GM12878 (cell line): ENCODE measurements at regions not wholly inside any gene's neighbourhood (a gene's known extent, or its start where the extent isn't known, plus 50 kb on each side); places are given as distances from the start of the nearest gene placed in this dataset.

Experiments
- POLR2AphosphoS5 ChIP-seq: IDR thresholded peaks from 2 replicates; pipeline ENCODE4 v1.6.1; 2011; ENCODE audit warnings: mild to moderate bottlenecking, low read length, inconsistent platforms
- TF ChIP-seq, protein P1 (sequence below), 3 experiments: IDR thresholded peaks in 2 of 3; conservative IDR thresholded peaks in 1 of 3; 2 replicates each; pipeline ENCODE4 v1.5.1; 2011; ENCODE audit warnings: low read depth in 3 of 3, low read length in 3 of 3, mild to moderate bottlenecking in 3 of 3, control low read depth in 2 of 3, moderate library complexity in 2 of 3, inconsistent platforms in 1 of 3, mixed read lengths in 1 of 3; ENCODE audit not compliant: control insufficient read depth in 2 of 3, insufficient read depth in 1 of 3; ENCODE audit errors: extremely low read depth in 1 of 3

DNA sequence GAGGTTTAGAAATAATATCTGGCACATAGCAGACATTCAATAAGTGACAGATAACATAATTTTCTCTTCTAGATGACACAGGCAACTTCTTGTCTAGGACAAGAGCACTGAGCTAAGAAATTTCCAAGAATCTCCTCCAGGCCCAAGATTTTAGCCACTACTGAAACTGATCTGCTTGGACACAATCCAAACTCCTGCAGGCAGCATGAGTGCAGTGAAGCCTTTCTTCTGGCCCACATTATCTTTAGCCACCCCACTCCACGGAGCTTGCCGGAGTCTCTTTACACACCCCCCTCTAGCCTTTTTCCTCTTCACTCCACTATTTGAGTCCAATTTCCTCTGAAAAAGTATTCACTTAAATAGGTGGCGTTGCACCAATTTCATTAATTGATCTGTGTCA, 142.9 kb upstream of the DUSP10 start:
- TF ChIP-seq, protein P1, sequence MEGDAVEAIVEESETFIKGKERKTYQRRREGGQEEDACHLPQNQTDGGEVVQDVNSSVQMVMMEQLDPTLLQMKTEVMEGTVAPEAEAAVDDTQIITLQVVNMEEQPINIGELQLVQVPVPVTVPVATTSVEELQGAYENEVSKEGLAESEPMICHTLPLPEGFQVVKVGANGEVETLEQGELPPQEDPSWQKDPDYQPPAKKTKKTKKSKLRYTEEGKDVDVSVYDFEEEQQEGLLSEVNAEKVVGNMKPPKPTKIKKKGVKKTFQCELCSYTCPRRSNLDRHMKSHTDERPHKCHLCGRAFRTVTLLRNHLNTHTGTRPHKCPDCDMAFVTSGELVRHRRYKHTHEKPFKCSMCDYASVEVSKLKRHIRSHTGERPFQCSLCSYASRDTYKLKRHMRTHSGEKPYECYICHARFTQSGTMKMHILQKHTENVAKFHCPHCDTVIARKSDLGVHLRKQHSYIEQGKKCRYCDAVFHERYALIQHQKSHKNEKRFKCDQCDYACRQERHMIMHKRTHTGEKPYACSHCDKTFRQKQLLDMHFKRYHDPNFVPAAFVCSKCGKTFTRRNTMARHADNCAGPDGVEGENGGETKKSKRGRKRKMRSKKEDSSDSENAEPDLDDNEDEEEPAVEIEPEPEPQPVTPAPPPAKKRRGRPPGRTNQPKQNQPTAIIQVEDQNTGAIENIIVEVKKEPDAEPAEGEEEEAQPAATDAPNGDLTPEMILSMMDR (IDR thresholded peaks at IDR 0.05 in 2 of 3, conservative IDR thresholded peaks at IDR 0.05 in 1 of 3; ENCODE audit: control insufficient read depth in 2 of 3, extremely low read depth in 1 of 3, insufficient read depth in 1 of 3, low read depth in 3 of 3, low read length in 3 of 3): no peak
- TF ChIP-seq POLR2AphosphoS5: no peak
